SH-SY5Y (cell line): ENCODE measurements at regions not wholly inside any gene's neighbourhood (a gene's known extent, or its start where the extent isn't known, plus 50 kb on each side); places are given as distances from the start of the nearest gene placed in this dataset.

Experiments used
- GATA2 ChIP-seq: IDR thresholded peaks from 2 replicates; pipeline ENCODE4 v1.6.1; 2011; ENCODE audit warnings: mild to moderate bottlenecking, low read depth, low read length
- GATA3 ChIP-seq: IDR thresholded peaks from 2 replicates; pipeline ENCODE4 v1.6.1; 2011; ENCODE audit warnings: low read depth, mild to moderate bottlenecking, low read length, moderate library complexity

GRCh38 chr10:33550811-33551210, 216.3 kb upstream of the NRP1 start:
- TF ChIP-seq GATA2: no peak
- TF ChIP-seq GATA3: no peak
